HG02642 (cell line): ENCODE measurements at regions not wholly inside any gene's neighbourhood (a gene's known extent, or its start where the extent isn't known, plus 50 kb on each side); places are given as distances from the start of the nearest gene placed in this dataset.
A peak's percentile ranks its signal among the peaks of the same experiment; 100 is the strongest.

Source experiments
- ATAC-seq: cut with Tn5 transposase; IDR thresholded peaks from one replicate; pipeline ENCODE4 v1.9.1; 2021; ENCODE audit warnings: mild to moderate bottlenecking; ENCODE audit not compliant: unreplicated experiment, poor library complexity

DNA sequence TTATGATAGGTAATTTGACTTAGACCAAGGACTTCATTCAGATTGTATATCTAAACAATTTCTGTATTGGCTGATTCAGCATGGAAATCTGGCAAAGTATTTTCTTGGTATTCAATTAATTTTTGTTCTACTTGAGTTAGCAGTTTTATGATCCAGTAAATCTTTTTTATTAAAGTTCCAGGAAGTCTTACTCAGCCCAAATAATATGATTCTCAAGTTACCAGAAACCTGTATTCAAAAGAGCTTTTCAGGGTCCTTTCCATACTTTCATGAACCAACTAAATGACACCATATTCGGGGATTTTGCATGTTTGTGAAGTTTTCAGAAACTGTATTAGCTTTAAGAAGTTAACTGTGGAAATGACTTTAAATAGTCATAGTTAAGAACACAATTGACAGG, 662.6 kb downstream of the LRFN5 start:
- no peak for ATAC-seq

DNA sequence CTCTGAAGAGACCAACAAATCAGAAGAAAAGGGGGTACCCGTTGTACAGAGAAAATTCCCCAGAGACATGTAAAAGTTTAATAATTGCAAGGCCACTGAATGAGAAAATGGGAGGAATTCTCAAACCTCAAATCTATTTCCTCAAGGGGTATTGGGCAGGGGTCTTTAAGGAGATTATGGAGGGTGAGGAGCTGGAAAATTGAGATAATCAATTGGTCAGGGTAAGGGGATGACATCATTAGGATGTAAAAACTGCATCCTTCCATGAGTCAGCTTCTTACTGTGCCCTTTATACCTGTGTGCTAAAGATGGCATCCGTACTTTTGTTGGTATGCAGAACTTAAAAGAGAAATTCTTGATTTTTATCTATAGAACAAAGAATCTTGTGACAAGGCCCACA, 641.5 kb downstream of the LRFN5 start:
- ATAC-seq: no peak

DNA sequence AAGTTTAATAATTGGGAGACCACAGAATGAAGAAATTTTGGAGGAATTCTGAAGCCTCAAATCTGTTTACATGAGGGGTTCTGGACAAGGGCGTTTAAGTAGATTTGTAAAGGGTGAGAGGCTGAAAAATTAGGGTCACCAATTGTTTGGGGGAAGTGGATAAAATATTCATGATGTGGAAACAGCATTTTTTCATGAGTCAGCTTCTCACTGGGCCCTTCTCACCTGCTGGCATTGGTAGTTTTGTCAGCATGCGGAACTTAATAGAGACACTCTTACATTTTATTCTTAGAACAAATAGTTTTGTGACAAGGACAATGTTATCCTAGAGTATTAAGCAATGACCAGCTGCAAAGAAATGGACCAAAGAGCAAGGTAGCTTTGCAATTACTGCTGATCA, 634.4 kb downstream of the LRFN5 start:
- ATAC-seq: no peak

DNA sequence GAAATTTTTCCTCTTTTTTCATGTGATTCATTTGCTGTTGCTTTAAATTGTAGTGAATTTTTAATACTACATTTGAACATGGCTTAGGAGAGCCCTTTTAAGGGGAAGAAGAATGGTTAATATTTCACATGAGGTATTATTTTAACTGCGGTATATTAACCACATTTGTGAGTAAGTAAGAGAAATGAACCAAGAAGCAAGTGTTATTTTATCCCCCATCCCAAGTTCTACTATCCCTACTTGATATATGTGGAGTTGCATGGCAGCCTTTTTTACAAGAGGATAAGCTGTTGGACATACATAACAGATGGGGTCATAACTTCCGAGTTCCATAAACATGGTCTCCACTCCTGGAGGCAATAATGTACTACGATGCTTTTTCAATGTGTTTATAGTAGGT, 623.3 kb downstream of the LRFN5 start:
- no peak for ATAC-seq

DNA sequence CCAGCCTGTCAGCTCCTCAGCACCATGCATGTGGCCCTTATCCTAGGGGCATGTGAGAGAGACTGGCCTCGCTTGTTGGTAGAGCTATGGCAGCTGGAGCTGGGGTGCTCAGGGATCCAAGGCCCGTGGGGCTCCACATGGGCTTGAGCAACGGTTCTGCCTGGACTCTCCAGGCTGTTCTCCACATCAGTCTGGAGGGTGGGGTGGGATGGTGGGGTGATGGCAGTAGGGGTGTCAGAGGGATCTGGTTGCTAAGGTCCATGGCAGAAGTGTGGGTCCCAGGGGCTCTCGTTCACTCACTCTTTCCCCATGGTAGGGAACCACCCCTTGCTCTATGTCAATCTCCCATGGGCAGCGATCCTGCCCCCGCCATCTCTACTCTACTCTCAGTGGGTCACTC, 622.6 kb downstream of the LRFN5 start:
- ATAC-seq: no peak

DNA sequence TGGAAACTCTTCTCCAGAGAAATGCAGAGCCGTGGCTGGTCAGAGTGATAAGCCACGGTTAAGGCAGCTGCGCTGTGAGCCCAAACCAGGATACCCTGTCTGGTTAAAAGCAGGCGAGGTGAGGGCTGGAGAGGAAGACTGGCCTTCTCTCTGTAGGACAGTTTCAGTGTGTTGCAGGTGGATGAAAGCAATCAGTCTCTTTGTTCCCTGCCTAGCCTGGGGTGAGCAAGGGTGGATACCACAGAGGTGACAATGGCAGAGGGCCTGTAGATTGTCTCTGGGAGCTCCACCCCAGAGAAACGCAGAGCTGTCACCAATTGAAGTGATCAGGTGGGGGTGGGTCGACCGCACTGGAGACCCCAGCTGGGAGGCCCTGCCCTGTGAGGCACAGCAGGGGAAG, 621.9 kb downstream of the LRFN5 start:
- no peak for ATAC-seq

DNA sequence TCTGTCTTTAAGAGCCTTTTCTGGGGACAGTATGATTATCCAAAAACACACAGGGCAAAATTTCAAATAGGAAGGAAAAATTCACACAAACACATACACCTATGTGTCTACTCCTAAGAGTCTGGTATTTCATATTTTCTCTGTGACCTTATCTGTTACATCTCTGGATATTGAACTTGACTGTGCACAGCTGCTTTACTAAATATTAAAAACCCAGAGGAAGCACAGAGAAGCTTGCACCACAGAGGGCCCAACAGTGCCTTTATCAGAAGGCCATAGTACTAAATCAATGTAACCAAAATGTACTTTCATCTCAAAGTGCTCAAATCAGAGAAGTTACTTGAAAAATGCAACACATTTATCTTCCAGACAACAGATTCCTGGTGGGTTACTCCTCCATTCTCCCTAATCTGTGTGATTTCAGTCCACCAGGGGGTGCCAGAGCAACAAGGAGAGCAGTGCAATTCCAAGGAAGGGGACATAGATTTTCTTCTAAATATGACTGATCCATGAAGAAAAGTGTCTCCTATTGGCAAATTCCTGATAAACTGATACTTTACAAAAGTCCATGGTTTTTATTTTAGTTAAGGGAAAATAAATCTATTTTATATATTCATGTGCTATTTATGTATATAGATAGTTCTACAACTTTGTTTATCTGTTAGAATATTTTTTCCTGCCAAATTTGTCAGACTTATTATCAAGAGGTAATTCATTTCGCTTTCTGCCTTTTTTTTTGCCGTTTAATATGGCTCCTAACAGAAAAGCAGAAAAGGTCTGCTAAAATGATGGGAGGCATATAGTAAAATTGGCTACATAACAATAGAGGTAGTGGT, 617.6 kb downstream of the LRFN5 start:
- no peak for ATAC-seq

DNA sequence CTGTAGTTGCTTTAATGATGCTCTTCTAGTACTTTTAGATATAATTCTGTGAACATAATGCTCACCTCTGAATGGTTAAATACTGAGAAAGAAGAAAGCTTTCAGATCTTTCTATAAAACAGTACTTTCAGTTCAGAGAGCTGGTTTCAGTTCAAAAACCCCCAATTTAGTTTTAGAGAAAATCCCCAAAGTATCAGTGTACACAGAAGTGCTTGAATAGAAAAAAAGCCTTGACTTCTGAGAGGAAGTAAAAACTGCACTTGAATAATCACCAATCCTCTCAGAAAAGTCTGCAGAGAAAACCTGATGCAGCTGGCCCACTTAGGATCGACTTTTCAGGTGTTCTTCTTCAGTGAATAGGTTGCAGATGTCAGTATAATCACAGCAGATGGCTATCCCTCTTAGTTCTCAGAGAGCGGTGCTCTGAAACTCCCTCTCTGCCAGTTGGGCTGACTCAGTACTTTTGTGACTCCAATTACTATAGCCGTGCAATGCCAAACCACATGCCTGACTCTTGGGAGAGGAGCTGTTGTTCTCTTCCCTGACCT, 616.3 kb downstream of the LRFN5 start:
- peak; percentile 97 for ATAC-seq

DNA sequence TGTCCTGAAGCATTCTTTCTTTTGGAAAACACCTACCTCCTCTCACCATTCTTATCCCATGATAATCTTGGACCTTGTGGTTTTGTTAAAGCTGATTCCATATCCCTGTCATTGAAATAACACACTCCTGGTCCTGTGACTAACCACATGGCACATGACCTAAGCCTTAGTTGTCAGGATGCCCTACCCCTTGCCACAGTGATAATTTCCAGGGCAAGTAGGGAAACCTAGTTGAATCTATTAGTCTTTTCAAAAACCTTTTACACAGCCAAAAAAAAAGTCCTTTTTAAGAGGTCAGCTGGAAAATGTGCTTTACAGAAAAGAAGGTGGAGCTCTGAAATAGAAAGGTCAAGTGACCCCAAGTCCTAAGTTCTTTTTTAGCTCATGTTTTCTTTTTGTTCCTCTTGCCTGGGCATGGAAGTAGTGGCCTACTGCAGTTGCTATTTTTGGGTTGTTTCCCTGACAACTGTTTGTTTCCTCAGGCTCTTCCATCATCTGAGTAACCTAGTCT, 608.4 kb downstream of the LRFN5 start:
- ATAC-seq: no peak

DNA sequence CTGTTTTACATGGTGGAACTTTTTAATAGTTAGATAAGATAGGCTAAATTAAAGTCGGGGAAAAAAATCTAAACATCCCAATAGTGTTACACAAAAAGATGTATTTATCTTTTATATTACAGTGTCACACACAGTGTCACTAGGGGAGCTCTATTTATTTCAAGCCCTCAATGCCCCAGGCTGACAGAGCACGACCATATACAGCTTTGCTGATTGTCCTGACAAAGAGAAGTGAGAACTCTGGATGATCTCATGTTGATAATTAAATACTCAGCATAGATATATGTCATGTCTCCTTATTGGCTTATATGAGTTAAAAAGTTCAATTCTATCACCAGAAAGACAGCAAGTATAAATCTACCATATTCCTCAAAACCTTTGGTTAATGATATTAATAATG, 594.3 kb downstream of the LRFN5 start:
- ATAC-seq: no peak

DNA sequence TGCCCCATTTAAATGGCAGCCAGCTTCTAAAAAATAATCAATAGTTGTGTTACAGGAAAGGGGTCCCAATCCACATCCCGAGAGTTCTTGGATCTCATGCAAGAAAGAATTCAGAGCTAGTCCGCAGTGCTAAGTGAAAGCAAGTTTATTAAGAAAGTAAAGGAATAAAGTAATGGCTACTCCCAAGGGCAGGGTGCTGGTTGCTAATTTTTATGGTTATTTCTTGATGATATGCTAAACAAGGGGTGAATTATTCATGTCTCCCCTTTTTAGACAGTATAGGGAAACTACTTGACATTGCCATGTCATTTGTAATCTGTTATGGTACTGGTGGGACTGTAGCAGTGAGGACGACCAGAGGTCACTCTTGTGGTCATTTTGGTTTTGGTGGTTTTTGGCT, 591.3 kb downstream of the LRFN5 start:
- ATAC-seq: no peak

DNA sequence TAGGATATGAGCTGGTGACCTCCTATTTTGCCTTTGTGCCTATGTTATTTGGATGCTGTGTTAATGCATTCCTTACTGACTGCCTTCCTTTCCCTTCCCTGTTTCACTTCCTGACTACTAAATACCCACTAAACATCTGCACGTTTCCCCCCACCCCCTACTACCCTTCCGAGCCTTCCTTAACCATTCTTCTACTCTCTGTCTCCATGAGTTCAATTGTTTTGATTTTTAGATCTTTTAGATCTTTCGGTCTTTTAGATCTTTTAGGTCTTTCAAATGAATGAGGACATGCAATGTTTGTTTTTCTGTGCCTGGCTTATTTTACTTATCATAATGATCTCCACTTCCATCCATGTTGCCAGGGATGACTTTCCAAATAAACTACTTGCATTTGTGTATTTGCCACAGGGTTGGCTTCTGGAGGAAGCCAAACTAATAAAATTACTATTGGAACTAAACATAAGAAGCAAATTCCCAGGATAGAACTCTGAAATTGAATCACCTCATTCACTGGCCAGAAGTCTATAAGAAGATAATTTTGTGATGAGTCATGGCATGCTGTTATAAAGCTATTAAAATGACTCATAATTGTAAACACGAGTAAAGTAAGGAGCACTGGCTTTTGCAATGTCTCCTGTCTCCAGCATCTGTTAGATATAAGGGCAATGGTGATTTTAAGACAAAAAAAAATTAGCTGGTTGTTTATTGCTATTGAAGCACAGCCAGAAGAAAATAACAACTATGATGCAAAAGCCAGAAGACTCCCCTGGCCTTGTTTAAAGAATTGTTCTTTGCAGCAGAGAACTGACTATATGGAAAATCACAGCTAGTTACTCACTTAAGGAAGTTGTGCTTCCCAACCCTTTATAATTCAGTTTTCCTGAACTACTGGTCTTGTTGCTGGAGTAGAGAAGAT, 586.3 kb downstream of the LRFN5 start:
- no peak for ATAC-seq

DNA sequence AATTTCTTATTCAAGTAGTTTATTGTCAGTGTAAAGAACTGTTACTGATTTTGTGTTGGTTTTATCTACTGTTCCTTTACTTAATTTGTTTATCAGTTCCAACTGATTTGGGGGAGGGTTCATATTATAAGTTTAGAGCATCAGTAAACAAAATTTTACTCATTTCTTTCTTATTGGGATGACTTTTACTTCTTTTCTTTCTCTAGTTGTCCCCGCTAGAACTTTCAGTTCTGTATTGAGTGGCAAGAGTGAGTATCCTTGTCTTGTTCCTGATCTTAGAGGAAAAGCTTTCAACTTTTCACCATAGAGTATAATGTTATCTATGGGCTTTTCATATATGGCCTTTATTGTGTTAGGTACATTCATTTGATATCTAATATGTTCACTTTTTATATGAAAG, 584.1 kb downstream of the LRFN5 start:
- ATAC-seq: no peak

DNA sequence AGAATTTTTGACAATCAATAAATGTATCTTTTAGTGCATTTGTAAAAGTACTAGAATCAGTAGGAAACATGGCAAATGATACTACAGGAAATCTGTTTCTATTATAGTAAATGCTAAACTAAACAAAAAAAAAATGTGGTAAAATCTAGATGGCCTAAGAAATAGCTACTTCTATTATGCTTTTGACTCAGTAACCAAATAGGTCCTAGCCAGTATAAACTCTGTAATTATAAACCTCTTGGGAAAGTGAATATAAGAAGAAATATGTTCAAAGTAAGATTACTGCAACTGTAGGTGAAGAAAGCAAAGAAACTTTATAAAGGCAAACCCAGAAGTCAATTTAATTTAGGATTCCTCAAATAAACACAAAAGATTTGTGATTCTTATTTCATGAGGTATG, 581.2 kb downstream of the LRFN5 start:
- no peak for ATAC-seq

DNA sequence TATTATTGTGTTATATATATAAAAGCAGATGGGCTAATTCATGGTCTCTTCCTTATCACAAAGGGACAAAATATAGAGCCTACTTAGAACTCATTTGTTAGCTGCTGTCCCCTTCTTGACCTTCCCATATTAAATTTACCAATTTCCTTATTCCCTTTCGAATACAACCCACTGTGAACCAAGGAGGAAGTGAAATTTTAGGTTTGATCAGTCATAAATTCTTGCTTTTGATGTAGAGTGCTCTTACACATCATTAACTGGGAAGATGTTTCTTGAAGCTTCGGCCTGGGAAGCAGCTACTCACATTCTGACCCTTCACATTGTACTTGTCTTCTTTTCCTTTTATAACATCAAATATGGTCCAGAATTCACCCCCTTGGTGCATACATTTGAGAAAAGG, 579.0 kb downstream of the LRFN5 start:
- no peak for ATAC-seq

DNA sequence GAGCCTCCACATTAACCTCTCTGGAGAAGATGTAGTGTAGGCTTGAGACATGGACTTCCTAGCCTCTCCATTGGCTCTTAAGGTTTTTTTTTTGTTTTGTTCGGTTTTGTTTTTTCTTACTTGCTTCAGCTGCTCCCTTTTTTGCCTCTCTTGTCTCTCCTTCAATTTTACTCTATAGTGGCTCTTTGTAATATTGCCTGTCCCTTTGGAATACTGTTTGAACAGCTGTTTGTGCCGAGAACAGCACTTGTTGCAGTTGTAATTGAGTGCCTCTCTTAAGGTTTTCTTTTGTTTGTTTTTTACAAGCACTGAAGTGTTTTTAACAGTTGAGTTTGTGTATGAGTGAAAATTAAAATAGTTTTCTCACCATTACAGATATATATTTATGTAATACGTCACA, 567.7 kb downstream of the LRFN5 start:
- ATAC-seq: no peak

DNA sequence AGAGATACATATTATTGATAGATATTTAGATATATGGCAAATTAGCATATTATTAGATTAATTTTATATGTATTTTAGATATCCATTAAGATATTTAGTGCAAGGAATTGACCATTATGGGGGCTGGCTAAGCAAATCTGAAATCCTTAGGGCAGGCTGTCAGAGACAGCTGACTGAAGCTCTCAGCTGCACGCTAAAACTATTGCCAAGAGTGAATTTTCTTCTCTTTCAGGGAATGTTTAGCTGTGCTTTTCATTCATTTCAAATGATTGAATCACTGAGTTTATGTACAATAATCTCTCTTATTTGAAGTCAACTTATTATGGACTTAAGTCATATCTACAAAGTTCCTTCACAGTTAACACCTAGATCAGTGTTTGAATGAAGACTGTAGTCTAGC, 566.5 kb downstream of the LRFN5 start:
- ATAC-seq: no peak

DNA sequence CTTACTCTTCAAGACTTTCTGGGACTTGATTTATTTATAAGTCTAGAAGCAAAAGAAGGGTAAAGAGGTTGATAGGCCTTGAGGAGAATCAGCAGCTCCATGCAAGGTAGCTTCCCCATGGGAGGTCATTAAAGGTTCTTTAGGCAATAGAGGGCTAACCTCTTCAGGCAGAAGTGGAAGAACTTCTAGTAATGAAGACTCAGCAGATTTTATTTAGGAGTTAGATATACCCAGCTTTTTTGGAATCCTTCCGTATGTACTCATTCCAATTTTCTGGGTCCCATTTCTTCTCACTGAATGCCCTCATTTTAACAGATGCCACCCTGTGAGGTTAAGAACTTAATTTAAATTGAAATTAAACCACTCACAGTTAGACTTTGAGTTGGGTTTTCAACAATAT, 565.6 kb downstream of the LRFN5 start:
- ATAC-seq: no peak

DNA sequence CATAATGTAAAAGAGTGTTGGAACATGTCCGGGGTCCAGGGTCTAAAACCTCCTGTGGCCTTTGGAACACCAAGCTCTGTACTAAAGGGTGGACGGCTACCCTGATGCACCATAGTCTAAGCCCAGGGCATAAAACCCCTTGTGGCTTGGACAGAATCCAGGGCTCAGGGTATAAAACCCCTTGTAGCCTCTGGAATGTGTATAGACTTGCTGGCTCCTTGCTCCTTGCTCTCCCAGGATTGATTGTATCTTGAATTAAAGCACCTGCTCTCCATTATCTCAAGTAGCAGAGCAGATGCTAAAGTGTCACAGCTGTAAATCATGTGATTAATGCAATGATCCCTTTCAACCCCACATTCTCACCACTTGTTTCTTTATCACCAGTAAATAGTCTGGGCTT, 556.5 kb downstream of the LRFN5 start:
- no peak for ATAC-seq

DNA sequence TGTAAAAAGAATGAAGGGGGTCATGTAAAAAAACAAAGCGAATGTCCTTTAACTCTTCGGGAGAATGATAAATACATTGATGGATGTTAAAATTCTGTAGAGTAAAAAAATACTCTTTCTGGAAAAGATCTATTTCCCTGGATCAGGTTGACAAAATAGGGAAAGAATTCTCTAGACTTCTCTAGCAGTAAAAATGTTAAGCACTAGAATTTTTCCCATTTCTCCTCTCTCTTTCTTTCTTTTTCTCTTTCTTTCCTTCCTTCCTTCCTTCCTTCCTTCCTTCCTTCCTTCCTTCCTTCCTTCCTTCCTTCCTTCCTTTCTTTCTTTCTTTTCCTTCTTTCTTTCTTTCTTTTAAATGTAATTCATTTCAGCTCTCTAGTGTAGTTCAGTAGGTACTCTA, 552.5 kb downstream of the LRFN5 start:
- ATAC-seq: no peak

DNA sequence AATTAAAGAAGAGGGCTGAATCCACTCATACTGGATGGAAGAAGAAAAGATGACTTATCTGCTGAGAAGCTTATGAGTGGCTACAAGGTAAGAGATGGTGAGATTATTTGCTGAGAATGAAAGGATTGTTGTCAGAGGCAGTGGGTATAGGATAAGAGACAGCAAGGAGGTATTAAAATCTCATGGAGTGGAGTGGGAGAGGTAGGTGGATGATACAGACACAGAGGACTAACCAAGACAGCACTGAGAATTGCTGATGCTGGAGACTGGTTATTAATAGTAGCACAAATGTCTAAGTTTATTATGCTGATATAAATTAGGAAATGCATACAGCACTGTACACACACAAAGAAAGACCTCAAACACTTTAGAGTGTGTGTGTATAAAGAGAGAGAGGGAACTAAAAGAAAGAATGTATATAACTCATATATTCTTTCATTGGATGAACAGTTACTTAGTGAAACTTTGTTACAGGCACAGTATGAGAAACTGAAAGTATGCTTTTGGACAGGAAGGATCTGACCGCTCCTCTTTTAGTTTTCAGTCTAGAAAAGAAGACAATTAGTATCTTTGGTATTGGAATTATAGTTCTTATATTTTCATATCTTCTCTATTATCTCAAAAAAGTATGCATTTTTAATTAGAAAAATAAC, 543.1 kb downstream of the LRFN5 start:
- peak; percentile 64 for ATAC-seq
